VCaP (cell line): ENCODE measurements at regions not wholly inside any gene's neighbourhood (a gene's known extent, or its start where the extent isn't known, plus 50 kb on each side); places are given as distances from the start of the nearest gene placed in this dataset.
"Not testable (repeated sequence)": the region's sequence is repeated elsewhere in the genome, so short reads cannot be mapped to it uniquely, and the experiment has no call there.

Experiments used
- H3K27ac ChIP-seq: fragments of 450-650 bp; 2 replicates; pipeline ENCODE4 v1.5.1; 2017
- TF ChIP-seq, protein P1 (sequence below): fragments of 450-650 bp; conservative IDR thresholded peaks from 2 replicates; pipeline ENCODE4 v1.5.1; 2017; ENCODE audit warnings: mild to moderate bottlenecking, moderate library complexity

DNA sequence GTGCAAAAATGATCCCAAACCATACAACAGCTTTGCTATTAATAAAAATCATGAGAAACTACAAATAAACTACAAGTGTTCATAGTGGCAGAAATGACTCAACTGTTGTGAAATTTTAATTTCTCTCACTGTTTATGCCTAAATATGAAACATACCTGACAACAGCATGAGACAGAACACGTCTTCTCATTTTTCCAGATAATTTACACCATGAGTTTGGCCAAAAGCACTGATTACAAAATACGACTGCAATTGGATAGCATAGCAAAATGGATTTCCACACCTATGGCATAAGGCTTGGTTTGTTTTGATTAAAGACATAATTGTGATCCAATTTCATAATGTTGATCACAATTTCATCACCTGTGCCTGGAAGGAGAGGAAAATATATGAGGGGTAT lies 608.6 kb downstream of the GATA3 start:
- TF ChIP-seq, protein P1, sequence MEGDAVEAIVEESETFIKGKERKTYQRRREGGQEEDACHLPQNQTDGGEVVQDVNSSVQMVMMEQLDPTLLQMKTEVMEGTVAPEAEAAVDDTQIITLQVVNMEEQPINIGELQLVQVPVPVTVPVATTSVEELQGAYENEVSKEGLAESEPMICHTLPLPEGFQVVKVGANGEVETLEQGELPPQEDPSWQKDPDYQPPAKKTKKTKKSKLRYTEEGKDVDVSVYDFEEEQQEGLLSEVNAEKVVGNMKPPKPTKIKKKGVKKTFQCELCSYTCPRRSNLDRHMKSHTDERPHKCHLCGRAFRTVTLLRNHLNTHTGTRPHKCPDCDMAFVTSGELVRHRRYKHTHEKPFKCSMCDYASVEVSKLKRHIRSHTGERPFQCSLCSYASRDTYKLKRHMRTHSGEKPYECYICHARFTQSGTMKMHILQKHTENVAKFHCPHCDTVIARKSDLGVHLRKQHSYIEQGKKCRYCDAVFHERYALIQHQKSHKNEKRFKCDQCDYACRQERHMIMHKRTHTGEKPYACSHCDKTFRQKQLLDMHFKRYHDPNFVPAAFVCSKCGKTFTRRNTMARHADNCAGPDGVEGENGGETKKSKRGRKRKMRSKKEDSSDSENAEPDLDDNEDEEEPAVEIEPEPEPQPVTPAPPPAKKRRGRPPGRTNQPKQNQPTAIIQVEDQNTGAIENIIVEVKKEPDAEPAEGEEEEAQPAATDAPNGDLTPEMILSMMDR: no peak

DNA sequence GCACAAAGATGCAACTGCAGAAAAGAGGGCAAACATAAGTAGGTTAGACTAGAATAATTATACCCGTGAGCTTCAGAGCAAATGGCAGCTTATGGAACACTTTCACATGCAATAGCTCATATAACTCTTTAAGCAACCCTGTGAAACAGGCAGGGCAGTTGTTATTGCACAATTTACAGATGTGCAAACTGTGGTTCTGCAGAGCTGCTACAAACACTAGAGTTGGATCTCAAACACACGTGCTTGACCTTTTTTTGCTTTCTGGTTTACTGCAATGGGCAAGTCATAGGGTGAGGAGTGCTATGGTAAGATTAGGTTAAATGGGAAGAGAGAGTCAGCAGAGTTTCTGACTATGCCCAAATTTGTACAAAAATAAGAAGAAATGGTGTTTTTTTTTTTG lies 610.8 kb downstream of the GATA3 start:
- H3K27ac ChIP-seq: no peak overlapping the region
- TF ChIP-seq, protein P1: no peak

More for the DNA sequence above, 608.6 kb downstream of the GATA3 start:
- H3K27ac ChIP-seq: no peak overlapping the region

DNA sequence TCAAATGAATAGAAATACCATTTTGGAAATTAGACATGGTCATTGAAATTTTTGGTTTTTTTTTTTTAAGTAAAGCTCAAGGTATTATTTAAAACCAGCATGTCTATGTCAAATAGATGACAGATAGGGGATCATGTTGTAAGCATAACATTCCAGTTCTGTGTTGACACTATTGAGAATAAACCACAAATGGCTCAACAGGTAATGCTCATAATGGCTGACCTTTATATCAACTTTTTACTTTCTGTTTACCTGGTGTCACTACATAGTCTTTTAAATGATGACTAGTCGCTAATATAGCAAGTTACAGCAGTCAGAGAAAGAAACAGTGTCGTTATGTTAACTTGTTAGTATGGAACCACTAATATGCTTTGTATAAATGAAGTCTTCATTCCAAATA lies 616.0 kb downstream of the GATA3 start:
- TF ChIP-seq, protein P1: no peak
- H3K27ac ChIP-seq: no peak overlapping the region

DNA sequence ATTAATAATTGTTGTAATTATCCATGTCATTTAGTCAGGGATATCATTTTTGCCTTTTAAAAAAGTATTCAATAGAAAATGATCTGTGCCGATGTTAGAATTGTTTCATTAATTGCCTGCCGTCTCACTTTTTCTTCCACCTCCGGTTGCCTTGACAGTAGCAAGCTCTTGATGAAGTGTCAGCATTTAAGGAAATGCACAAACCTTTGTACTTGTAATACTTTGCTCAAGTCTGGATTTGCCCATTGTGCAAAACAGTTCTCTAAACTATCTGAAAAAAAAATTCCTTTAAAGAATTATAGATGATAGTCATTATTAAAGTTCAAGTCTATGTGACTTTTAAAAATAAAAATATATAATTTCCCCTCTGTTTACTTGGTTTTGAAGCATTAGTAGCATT lies 619.7 kb downstream of the GATA3 start:
- no peak overlapping the region for H3K27ac ChIP-seq
- TF ChIP-seq, protein P1: no peak

DNA sequence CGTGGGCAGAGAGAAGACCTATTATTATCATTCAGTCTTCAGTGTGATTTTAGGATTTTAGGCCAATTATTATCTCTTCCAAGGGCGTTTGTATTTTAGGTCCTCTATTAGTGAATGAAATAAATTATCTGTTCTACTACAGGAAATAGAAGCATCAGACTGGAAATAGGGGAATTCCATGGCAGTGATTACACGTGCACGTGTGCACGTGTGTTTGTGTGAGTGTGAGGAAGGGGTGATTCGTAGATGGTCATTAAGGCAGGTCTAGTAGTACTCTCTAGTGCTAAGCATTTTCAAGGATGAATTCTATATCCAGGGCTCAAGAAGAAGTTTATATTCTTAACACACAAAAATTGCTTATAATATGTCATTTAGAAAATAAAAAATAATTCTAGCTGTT lies 623.2 kb downstream of the GATA3 start:
- TF ChIP-seq, protein P1: no peak
- no peak overlapping the region for H3K27ac ChIP-seq

DNA sequence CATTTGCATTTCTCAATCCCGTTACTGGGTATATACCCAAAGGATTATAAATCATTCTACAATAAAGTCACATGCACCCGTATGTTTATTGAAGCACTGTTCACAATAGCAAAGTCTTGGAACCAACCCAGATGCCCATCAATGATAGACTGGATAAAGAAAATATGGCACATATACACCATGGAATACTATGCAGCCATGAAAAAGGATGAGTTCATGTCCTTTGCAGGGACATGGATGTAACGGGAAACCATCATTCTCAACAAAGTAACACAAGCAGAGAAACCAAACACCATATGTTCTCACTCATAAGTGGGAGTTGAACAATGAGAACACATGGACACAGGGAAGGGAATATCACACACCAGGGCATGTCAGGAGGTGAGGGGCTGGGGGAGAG lies 630.4 kb downstream of the GATA3 start:
- not testable (repeated sequence) for H3K27ac ChIP-seq

DNA sequence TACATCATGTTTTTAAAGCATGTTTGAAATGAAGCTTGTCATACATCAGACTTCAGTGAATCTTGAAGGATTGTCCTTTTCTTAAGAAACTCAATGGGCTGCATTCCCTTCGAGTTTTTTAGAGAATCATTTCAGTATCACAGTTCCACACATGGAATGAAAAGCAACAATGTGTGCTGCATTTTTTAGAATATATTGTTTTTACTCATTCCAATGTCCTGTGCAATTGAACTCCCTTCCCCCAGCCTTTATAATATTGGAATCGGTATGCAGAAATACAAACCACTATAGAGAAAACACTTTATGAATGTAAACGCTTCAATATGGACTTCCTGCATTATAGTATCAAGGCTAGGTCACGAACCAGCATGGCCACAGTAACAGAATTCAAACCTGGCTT lies 634.4 kb downstream of the GATA3 start:
- TF ChIP-seq, protein P1: no peak
- no peak overlapping the region for H3K27ac ChIP-seq

DNA sequence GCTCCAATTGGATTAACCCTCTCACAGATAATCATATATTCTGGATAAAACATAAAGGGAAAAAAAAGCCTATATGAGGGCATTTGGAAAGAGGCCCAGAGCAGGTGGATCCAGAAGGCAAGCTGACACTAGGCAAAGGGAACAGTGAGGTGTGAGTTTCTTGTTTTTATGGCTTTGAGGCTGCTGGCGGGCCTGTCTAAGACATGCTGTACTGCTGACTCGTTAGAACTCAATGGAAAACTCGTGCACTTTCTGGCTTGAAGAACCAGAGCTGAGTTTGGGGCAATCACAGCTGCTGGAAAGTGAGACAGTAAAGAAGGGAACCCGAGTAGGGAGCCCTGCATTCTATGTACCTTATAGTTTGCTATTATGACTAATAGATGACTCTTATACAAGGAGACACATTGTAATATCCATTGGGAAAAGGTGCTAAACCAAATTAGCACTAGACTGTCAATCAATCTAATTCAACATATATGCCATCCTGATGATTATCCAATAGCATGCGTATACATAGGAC lies 637.1 kb downstream of the GATA3 start:
- no peak overlapping the region for H3K27ac ChIP-seq
- TF ChIP-seq, protein P1: no peak

DNA sequence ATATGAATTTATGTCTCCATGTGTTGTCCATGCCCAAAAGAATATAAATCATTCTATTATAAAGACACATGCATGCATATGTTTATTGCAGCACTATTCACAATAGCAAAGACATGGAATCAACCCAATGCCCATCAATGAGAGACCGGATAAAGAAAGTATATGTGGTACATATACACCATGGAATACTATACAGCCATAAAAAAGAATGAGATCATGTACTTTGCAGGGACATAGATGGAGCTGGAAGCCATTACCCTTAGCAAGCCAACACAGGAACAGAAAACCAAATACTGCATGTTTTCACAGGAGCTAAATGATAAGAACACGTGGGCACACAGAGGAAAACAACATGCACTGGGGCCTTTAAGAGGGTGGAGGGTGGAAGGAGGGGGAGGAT lies 639.1 kb downstream of the GATA3 start:
- not testable (repeated sequence) for H3K27ac ChIP-seq
